ENCODE measurements at regions not wholly inside any gene's neighbourhood (a gene's known extent, or its start where the extent isn't known, plus 50 kb on each side); places are given as distances from the start of the nearest gene placed in this dataset.

DNA sequence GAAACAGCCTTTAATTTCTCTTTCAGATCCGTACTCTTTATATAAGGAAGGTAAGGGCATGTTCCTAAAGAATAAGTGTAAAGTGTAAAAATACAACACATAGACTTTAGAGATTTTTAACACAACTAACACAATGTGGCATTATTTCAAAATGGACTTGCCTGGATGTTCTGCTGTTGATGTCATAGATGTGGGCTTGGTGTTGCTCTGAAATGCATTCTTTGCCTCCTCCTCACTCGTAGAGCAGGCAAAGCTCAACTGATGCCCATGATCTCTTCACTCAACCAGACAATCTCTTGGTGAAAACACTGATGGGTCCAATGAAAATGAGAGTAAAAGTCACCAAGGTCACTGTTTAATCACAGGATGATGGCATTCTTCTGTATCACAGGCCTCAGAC is 174.2 kb upstream of the TCERG1L start:
- intact Hi-C loops (cut with micrococcal nuclease; ENCODE audit: unreplicated experiment) (no loop called here), in situ Hi-C loops (cut with HindIII; ENCODE audit: extremely low pct_ligation_motif_present, low pct_unique_long_range_greater_than_20kb) (no loop called here)
- H3K27ac ChIP-seq (ENCODE audit: extremely low read length, insufficient read depth, low read length): no peak overlapping the region
- FAIRE-seq (no peak), DNase-seq (ENCODE audit: low spot score) (no peak), ATAC-seq (no peak)
- POLR2A ChIA-PET: no interaction called here
- H3K4me3 ChIP-seq (replicated peaks in 1 of 3; ENCODE audit: insufficient read depth in 1 of 3, low read depth in 2 of 3, low read length in 3 of 3): no peak overlapping the region
- H2AFZ ChIP-seq (ENCODE audit: low read length): no peak overlapping the region
- TF ChIP-seq, protein P1, sequence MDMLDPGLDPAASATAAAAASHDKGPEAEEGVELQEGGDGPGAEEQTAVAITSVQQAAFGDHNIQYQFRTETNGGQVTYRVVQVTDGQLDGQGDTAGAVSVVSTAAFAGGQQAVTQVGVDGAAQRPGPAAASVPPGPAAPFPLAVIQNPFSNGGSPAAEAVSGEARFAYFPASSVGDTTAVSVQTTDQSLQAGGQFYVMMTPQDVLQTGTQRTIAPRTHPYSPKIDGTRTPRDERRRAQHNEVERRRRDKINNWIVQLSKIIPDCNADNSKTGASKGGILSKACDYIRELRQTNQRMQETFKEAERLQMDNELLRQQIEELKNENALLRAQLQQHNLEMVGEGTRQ (IDR thresholded peaks at IDR 0.05; ENCODE audit: low read depth, low read length): no peak
- TF ChIP-seq, protein P1 (CRISPR knock-in tag; IDR thresholded peaks at IDR 0.05; ENCODE audit: borderline replicate concordance): no peak
- TF ChIP-seq TBX2 (CRISPR knock-in tag; IDR thresholded peaks at IDR 0.05; ENCODE audit: borderline replicate concordance) (no peak), ZNF510 (CRISPR knock-in tag; IDR thresholded peaks at IDR 0.05; ENCODE audit: low read depth) (no peak)
- TF ChIP-seq, protein P2, sequence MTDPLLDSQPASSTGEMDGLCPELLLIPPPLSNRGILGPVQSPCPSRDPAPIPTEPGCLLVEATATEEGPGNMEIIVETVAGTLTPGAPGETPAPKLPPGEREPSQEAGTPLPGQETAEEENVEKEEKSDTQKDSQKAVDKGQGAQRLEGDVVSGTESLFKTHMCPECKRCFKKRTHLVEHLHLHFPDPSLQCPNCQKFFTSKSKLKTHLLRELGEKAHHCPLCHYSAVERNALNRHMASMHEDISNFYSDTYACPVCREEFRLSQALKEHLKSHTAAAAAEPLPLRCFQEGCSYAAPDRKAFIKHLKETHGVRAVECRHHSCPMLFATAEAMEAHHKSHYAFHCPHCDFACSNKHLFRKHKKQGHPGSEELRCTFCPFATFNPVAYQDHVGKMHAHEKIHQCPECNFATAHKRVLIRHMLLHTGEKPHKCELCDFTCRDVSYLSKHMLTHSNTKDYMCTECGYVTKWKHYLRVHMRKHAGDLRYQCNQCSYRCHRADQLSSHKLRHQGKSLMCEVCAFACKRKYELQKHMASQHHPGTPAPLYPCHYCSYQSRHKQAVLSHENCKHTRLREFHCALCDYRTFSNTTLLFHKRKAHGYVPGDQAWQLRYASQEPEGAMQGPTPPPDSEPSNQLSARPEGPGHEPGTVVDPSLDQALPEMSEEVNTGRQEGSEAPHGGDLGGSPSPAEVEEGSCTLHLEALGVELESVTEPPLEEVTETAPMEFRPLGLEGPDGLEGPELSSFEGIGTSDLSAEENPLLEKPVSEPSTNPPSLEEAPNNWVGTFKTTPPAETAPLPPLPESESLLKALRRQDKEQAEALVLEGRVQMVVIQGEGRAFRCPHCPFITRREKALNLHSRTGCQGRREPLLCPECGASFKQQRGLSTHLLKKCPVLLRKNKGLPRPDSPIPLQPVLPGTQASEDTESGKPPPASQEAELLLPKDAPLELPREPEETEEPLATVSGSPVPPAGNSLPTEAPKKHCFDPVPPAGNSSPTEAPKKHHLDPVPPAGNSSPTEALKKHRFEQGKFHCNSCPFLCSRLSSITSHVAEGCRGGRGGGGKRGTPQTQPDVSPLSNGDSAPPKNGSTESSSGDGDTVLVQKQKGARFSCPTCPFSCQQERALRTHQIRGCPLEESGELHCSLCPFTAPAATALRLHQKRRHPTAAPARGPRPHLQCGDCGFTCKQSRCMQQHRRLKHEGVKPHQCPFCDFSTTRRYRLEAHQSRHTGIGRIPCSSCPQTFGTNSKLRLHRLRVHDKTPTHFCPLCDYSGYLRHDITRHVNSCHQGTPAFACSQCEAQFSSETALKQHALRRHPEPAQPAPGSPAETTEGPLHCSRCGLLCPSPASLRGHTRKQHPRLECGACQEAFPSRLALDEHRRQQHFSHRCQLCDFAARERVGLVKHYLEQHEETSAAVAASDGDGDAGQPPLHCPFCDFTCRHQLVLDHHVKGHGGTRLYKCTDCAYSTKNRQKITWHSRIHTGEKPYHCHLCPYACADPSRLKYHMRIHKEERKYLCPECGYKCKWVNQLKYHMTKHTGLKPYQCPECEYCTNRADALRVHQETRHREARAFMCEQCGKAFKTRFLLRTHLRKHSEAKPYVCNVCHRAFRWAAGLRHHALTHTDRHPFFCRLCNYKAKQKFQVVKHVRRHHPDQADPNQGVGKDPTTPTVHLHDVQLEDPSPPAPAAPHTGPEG (CRISPR knock-in tag; IDR thresholded peaks at IDR 0.05): no peak
- TF ChIP-seq, protein P3, sequence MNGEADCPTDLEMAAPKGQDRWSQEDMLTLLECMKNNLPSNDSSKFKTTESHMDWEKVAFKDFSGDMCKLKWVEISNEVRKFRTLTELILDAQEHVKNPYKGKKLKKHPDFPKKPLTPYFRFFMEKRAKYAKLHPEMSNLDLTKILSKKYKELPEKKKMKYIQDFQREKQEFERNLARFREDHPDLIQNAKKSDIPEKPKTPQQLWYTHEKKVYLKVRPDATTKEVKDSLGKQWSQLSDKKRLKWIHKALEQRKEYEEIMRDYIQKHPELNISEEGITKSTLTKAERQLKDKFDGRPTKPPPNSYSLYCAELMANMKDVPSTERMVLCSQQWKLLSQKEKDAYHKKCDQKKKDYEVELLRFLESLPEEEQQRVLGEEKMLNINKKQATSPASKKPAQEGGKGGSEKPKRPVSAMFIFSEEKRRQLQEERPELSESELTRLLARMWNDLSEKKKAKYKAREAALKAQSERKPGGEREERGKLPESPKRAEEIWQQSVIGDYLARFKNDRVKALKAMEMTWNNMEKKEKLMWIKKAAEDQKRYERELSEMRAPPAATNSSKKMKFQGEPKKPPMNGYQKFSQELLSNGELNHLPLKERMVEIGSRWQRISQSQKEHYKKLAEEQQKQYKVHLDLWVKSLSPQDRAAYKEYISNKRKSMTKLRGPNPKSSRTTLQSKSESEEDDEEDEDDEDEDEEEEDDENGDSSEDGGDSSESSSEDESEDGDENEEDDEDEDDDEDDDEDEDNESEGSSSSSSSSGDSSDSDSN (CRISPR knock-in tag; IDR thresholded peaks at IDR 0.05): no peak
- WGBS (ENCODE audit: low lambda C conversion rate): 2% methylated on average over 2 of the region's 2 CpGs
- BruUV-seq (replicated peaks): no TSS peak
- H3K9ac ChIP-seq (ENCODE audit: insufficient read depth, low read depth, low read length): no peak overlapping the region
- CTCF ChIA-PET (ENCODE audit: low intra/inter-chr PET ratio, low total read pairs): no interaction called here
- H3K4me2 ChIP-seq (ENCODE audit: low read depth, low read length): no peak overlapping the region
- H3K4me1 ChIP-seq (ENCODE audit: insufficient read depth, low read length): no peaks in the 10 kb centered on the region
- no peaks in the 10 kb centered on the region for H4K20me1 ChIP-seq (ENCODE audit: insufficient read depth, low read length)
- H3K9me3 ChIP-seq (ENCODE audit: low read length): peaks cover 33% of the 10 kb centered on the region
- H3K27me3 ChIP-seq (ENCODE audit: control insufficient read depth in 1 of 2, insufficient read depth in 2 of 2, low read length in 2 of 2): no peaks in the 10 kb centered on the region
- H3K36me3 ChIP-seq (replicated peaks in 1 of 2; ENCODE audit: control insufficient read depth in 1 of 2, insufficient read depth in 2 of 2, low read length in 2 of 2): no peaks in the 10 kb centered on the region
- no peaks in the 10 kb centered on the region for H3K79me2 ChIP-seq (ENCODE audit: insufficient read depth, low read length)
